Mesothelial cell of epicardium (in vitro differentiated cells): ENCODE measurements at regions not wholly inside any gene's neighbourhood (a gene's known extent, or its start where the extent isn't known, plus 50 kb on each side); places are given as distances from the start of the nearest gene placed in this dataset.
A peak's percentile ranks its signal among the peaks of the same experiment; 100 is the strongest.

Experiments used
- DNase-seq, 2 experiments: peaks; one replicate each; pipeline ENCODE4 v3.0.0; 2021; ENCODE audit warnings: low spot score in 2 of 2; ENCODE audit not compliant: unreplicated experiment in 2 of 2
- H3K27ac Mint-ChIP-seq: 2 replicates; pipeline ENCODE4 v1.8.0; 2021; ENCODE audit warnings: mixed read lengths
- H3K27me3 Mint-ChIP-seq: 2 replicates; pipeline ENCODE4 v1.8.0; 2021; ENCODE audit warnings: low read depth, mixed read lengths
- H3K36me3 Mint-ChIP-seq: 2 replicates; pipeline ENCODE4 v1.8.0; 2021; ENCODE audit warnings: mixed read lengths
- H3K4me1 Mint-ChIP-seq: 2 replicates; pipeline ENCODE4 v1.8.0; 2021; ENCODE audit warnings: mixed read lengths
- H3K4me3 Mint-ChIP-seq: 2 replicates; pipeline ENCODE4 v1.8.0; 2021; ENCODE audit warnings: mild to moderate bottlenecking, moderate library complexity, mixed read lengths
- H3K9me3 Mint-ChIP-seq: 2 replicates; pipeline ENCODE4 v1.8.0; 2021; ENCODE audit warnings: mixed read lengths
- CTCF ChIP-seq: fragments of 200-600 bp; sonication (generic); IDR thresholded peaks from one replicate; pipeline ENCODE4 v1.5.0; 2021; ENCODE audit warnings: antibody characterized with exemption; ENCODE audit not compliant: unreplicated experiment

DNA sequence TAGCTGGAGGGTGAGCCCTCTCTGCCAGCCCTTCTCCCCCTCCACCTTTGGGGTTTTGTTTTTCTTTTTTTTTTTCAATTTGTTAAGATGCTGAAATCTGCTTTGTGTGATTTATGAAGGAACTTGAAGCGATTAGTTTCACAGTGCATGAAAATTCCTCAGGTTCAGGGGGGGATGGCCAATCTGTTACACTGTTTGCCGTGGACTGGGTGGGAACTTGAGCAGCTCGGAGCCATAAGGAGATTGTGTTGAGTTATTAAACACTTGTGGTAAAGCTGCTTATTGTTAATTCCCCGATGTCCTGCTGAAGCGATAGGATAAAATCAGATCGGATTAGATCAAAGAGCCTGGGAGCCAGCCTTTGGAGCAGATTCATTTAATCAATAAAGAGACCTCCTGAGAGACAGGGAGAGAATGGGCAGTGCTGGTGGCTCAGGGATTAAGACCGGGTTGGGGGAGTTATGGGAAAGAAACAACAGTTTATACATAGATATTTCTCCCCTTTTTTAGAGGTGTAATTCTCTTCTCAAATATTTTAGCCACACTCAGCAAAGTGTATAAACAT, 105.8 kb upstream of the SPATA31D4 start:
- no peak for DNase-seq
- Mint-ChIP-seq H3K4me1 (peaks cover 36% of the 10 kb centered on the region), H3K9me3 (no peaks in the 10 kb centered on the region), H3K27me3 (peaks cover 2% of the 10 kb centered on the region), H3K36me3 (no peaks in the 10 kb centered on the region), H3K4me3 (no peak overlapping the region), H3K27ac (peak overlapping the region; percentile 35)
- TF ChIP-seq CTCF: no peak

- H3K27me3 Mint-ChIP-seq: peaks cover 2% of the 10 kb centered on the region
- no peaks in the 10 kb centered on the region for H3K9me3 Mint-ChIP-seq
- no peak overlapping the region for H3K4me3 Mint-ChIP-seq
- no peak for DNase-seq
- no peaks in the 10 kb centered on the region for H3K36me3 Mint-ChIP-seq
- peaks cover 36% of the 10 kb centered on the region for H3K4me1 Mint-ChIP-seq
- TF ChIP-seq CTCF: no peak
- no peak overlapping the region for H3K27ac Mint-ChIP-seq
These were observed 105.3 kb upstream of the SPATA31D4 start for GRCh38 chr9:81822967-81823366.

GRCh38 chr9:81823672-81824554, 104.3 kb upstream of the SPATA31D4 start:
- no peak overlapping the region for H3K27ac Mint-ChIP-seq
- DNase-seq: no peak
- peaks cover 34% of the 10 kb centered on the region for H3K4me1 Mint-ChIP-seq
- TF ChIP-seq CTCF: no peak
- H3K4me3 Mint-ChIP-seq: no peak overlapping the region
- H3K27me3 Mint-ChIP-seq: no peaks in the 10 kb centered on the region
- H3K9me3 Mint-ChIP-seq: no peaks in the 10 kb centered on the region
- no peaks in the 10 kb centered on the region for H3K36me3 Mint-ChIP-seq

DNA sequence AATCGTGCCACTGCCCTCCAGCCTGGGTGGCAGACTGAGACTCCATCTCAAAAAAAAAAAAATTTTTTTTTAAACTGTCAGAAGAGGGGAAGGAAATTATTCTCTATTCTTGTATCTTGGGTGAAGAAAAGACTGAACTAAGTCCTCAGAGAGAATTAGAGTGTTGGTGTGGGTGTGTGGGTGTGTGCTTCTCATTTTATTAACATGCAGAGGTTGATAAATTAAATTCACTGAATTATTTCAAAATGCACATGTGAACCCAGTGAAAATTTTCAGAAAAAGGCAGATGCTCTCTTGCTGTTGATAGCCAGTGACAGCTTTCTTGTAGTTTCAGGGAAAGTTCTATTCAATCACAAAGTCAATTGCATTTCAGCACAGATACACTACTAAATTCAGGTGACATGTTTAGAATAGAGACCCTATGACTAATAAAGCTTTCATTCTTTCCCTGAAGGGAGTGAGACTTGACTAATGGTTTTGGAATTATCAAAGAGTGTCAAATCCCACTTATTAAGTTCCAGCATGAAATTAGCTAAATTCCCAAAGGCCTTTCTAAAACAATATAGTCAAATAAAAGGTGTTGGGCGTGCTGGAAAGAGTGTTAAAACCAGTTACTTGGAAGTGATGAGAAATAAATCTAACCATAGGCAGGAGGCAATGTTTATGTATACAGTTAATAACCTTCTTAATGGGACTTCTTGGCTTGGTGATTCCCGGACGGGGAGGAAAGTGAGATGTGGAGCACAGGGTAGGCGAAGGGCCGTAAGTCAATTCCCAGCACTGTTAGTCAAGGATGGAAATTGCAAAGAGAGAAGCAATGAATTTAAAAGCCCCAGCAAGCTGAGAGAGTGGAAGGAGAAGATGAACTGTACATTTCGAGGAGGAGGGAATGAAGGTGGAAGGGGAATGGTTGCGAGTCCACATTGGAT, 103.2 kb upstream of the SPATA31D4 start:
- Mint-ChIP-seq H3K4me3 (no peak overlapping the region), H3K4me1 (peaks cover 33% of the 10 kb centered on the region), H3K27me3 (no peaks in the 10 kb centered on the region), H3K27ac (no peak overlapping the region), H3K36me3 (no peaks in the 10 kb centered on the region), H3K9me3 (no peaks in the 10 kb centered on the region)
- no peak for TF ChIP-seq CTCF
- DNase-seq: no peak

DNA sequence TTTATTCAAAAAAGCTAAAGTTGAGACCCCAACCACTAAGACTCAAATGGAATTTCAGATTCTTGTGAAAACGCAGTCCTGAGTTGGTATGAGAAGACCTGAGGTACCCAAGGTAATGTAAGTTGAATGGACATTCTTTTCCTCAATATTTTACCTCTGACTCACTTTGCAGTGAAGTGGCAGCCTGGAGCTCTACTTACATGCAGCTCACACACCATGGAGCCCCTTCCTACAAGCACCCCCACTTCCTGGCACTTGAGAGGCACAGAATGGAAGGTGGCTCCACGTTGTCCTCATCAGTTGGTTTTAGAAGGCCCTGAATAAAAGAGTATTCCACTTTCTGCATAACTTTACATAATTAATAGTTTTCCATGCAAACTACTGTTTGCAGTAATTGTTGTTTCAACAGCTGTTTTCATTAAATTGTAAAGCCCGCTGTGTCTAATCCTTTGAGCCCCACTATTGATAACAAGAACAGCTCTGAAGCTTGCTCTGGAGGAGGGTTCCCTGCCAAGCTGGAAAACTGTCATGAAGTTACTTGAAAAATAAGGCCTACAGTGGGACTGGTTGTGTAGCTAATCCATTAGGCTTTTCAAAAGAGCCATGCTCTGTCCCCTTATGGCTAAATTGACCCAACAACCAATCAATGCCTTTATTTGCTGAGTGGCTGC, 102.2 kb upstream of the SPATA31D4 start:
- H3K36me3 Mint-ChIP-seq: no peaks in the 10 kb centered on the region
- H3K27ac Mint-ChIP-seq: no peak overlapping the region
- H3K9me3 Mint-ChIP-seq: no peaks in the 10 kb centered on the region
- no peak for DNase-seq
- no peak for TF ChIP-seq CTCF
- H3K4me3 Mint-ChIP-seq: no peak overlapping the region
- peaks cover 24% of the 10 kb centered on the region for H3K4me1 Mint-ChIP-seq
- no peaks in the 10 kb centered on the region for H3K27me3 Mint-ChIP-seq
